Erythroblast (primary cell): ENCODE measurements at regions not wholly inside any gene's neighbourhood (a gene's known extent, or its start where the extent isn't known, plus 50 kb on each side); places are given as distances from the start of the nearest gene placed in this dataset.

Source experiments
- GATA1 ChIP-seq: IDR thresholded peaks from 2 replicates; pipeline ENCODE4 v1.6.1; 2011; ENCODE audit warnings: low read depth, mild to moderate bottlenecking, control low read depth, low read length, moderate library complexity
- POLR2A ChIP-seq: IDR thresholded peaks from 2 replicates; pipeline ENCODE4 v1.6.1; 2011; ENCODE audit warnings: mild to moderate bottlenecking, low read length

- TF ChIP-seq POLR2A (no peak), GATA1 (no peak)
Observed at GRCh38 chr22:47678048-47678447, 915.6 kb downstream of the TBC1D22A start.
